ENCODE measurements at regions not wholly inside any gene's neighbourhood (a gene's known extent, or its start where the extent isn't known, plus 50 kb on each side); places are given as distances from the start of the nearest gene placed in this dataset.

- Histone ChIP-seq H3K79me1 (ENCODE audit: low read length) (no peaks in the 10 kb centered on the region), H2BK120ac (ENCODE audit: insufficient read depth, low read length, poor library complexity) (no peak overlapping the region), H3K9ac (ENCODE audit: low read length) (no peak overlapping the region), H3K4me3 (ENCODE audit: low read depth, low read length) (no peak overlapping the region), H3K36me3 (ENCODE audit: control insufficient read depth in 1 of 2, insufficient read depth in 2 of 2, low read length in 2 of 2) (no peaks in the 10 kb centered on the region), H2BK5ac (ENCODE audit: low read depth, low read length, poor library complexity) (no peak overlapping the region), H4K8ac (ENCODE audit: low read depth, low read length) (no peak overlapping the region), H3K9me3 (ENCODE audit: insufficient read depth, low read depth, low read length) (peaks cover 4% of the 10 kb centered on the region), H4K91ac (ENCODE audit: low read depth, low read length) (no peak overlapping the region), H3K79me2 (ENCODE audit: control insufficient read depth, insufficient read depth, low read length, poor library complexity) (no peaks in the 10 kb centered on the region), H2BK12ac (ENCODE audit: low read length) (no peak overlapping the region), H3K4me2 (ENCODE audit: low read length) (no peak overlapping the region), H3K23ac (ENCODE audit: low read length) (no peak overlapping the region), H3K27me3 (ENCODE audit: insufficient read depth, low read length) (no peaks in the 10 kb centered on the region), H3K27ac (ENCODE audit: low read depth, low read length) (no peak overlapping the region), H3K4me1 (ENCODE audit: control insufficient read depth in 1 of 2, insufficient read depth in 2 of 2, low read length in 2 of 2) (no peaks in the 10 kb centered on the region), H3K4ac (ENCODE audit: low read depth, low read length) (no peak overlapping the region), H4K12ac (ENCODE audit: low read depth, low read length) (no peak overlapping the region), H3K18ac (ENCODE audit: low read length) (no peak overlapping the region), H2AFZ (ENCODE audit: insufficient read depth, low read length, poor library complexity) (no peak overlapping the region), H3K14ac (ENCODE audit: low read length) (no peak overlapping the region), H2AK5ac (ENCODE audit: low read length) (no peak overlapping the region)
- no CpG with 5 or more reads among the region's 7 CpGs for WGBS (ENCODE audit: extremely low coverage, insufficient coverage, insufficient read length)
- no peak for DNase-seq
Measured at GRCh38 chr14:97368049-97368448, 570.9 kb downstream of the VRK1 start.

DNA sequence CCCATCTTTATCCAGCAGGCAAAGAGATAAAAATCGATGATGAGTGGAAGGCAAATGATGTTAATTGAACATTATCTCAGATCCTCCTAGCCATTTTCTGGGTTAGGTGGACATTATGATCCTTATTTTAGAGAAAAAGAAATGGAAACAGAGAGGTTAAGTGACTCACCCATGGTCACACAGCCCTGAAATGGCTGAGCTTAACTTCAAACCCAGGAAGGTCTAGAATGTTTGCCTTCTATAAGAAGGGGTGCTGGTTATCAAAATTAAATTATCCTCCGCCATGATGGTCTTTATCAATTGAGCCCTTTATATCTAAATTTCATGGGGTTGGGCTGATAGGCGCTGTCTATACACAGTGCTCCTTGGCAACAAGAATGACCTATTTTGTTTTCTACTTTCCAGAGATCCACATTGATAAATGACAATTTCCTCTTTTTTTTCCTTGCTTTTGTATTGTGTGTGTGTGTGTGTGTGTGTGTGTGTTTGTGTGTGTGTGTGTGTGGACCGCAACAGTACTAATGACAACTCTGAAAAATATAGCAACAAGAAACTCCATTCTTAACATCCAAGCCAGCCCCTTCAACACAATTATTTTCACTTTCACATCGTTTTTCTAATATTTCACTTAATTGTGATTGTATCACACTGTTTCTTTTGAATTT is 571.9 kb downstream of the VRK1 start:
- peaks cover 4% of the 10 kb centered on the region for H3K9me3 ChIP-seq (ENCODE audit: insufficient read depth, low read depth, low read length)
- no peak overlapping the region for H3K23ac ChIP-seq (ENCODE audit: low read length)
- H2AK5ac ChIP-seq (ENCODE audit: low read length) = no peak overlapping the region
- H3K4ac ChIP-seq (ENCODE audit: low read depth, low read length) = no peak overlapping the region
- no peak overlapping the region for H4K8ac ChIP-seq (ENCODE audit: low read depth, low read length)
- H4K91ac ChIP-seq (ENCODE audit: low read depth, low read length) = no peak overlapping the region
- no peaks in the 10 kb centered on the region for H3K79me1 ChIP-seq (ENCODE audit: low read length)
- no peak overlapping the region for H2BK5ac ChIP-seq (ENCODE audit: low read depth, low read length, poor library complexity)
- no peaks in the 10 kb centered on the region for H3K27me3 ChIP-seq (ENCODE audit: insufficient read depth, low read length)
- no peak overlapping the region for H4K12ac ChIP-seq (ENCODE audit: low read depth, low read length)
- H2AFZ ChIP-seq (ENCODE audit: insufficient read depth, low read length, poor library complexity) = no peak overlapping the region
- no peak overlapping the region for H2BK12ac ChIP-seq (ENCODE audit: low read length)
- no peak overlapping the region for H2BK120ac ChIP-seq (ENCODE audit: insufficient read depth, low read length, poor library complexity)
- H3K14ac ChIP-seq (ENCODE audit: low read length) = no peak overlapping the region
- H3K36me3 ChIP-seq (ENCODE audit: control insufficient read depth in 1 of 2, insufficient read depth in 2 of 2, low read length in 2 of 2) = no peaks in the 10 kb centered on the region
- 100% methylated on average over 1 of the region's 5 CpGs for WGBS (ENCODE audit: extremely low coverage, insufficient coverage, insufficient read length)
- no peak overlapping the region for H3K9ac ChIP-seq (ENCODE audit: low read length)
- no peak overlapping the region for H3K27ac ChIP-seq (ENCODE audit: low read depth, low read length)
- H3K4me2 ChIP-seq (ENCODE audit: low read length) = no peak overlapping the region
- H3K18ac ChIP-seq (ENCODE audit: low read length) = no peak overlapping the region
- no peaks in the 10 kb centered on the region for H3K79me2 ChIP-seq (ENCODE audit: control insufficient read depth, insufficient read depth, low read length, poor library complexity)
- H3K4me1 ChIP-seq (ENCODE audit: control insufficient read depth in 1 of 2, insufficient read depth in 2 of 2, low read length in 2 of 2) = no peaks in the 10 kb centered on the region
- DNase-seq = no peak
- no peak overlapping the region for H3K4me3 ChIP-seq (ENCODE audit: low read depth, low read length)

DNA sequence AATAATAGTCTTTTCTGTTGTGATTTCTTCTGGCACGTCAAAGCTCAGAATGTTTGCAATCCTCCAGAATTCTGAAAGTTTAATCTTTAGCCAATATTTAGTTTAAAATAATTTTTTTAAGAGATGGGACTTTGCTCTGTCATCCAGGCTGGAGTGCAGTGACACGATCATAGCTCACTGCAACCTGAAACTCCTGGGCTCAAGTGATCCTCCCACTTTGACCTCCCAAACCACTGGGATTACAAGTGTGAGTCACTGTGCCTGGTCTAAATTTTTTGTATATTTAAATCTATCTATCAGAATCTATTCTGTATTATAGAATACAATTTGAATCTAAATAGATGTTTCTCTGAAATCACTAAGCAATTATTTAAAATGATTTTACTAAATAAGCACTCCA is 572.7 kb downstream of the VRK1 start:
- Histone ChIP-seq H3K14ac (ENCODE audit: low read length) (no peak overlapping the region), H3K4me3 (ENCODE audit: low read depth, low read length) (no peak overlapping the region), H2AFZ (ENCODE audit: insufficient read depth, low read length, poor library complexity) (no peak overlapping the region), H3K27me3 (ENCODE audit: insufficient read depth, low read length) (no peaks in the 10 kb centered on the region), H3K4me1 (ENCODE audit: control insufficient read depth in 1 of 2, insufficient read depth in 2 of 2, low read length in 2 of 2) (no peaks in the 10 kb centered on the region), H3K23ac (ENCODE audit: low read length) (no peak overlapping the region), H3K36me3 (ENCODE audit: control insufficient read depth in 1 of 2, insufficient read depth in 2 of 2, low read length in 2 of 2) (no peaks in the 10 kb centered on the region), H3K9me3 (ENCODE audit: insufficient read depth, low read depth, low read length) (peaks cover 4% of the 10 kb centered on the region), H2BK12ac (ENCODE audit: low read length) (no peak overlapping the region), H2BK5ac (ENCODE audit: low read depth, low read length, poor library complexity) (no peak overlapping the region), H3K18ac (ENCODE audit: low read length) (no peak overlapping the region), H2AK5ac (ENCODE audit: low read length) (no peak overlapping the region), H3K79me2 (ENCODE audit: control insufficient read depth, insufficient read depth, low read length, poor library complexity) (no peaks in the 10 kb centered on the region), H3K27ac (ENCODE audit: low read depth, low read length) (no peak overlapping the region), H3K4ac (ENCODE audit: low read depth, low read length) (no peak overlapping the region), H2BK120ac (ENCODE audit: insufficient read depth, low read length, poor library complexity) (no peak overlapping the region), H3K9ac (ENCODE audit: low read length) (no peak overlapping the region), H4K8ac (ENCODE audit: low read depth, low read length) (no peak overlapping the region), H4K12ac (ENCODE audit: low read depth, low read length) (no peak overlapping the region), H4K91ac (ENCODE audit: low read depth, low read length) (no peak overlapping the region), H3K4me2 (ENCODE audit: low read length) (no peak overlapping the region), H3K79me1 (ENCODE audit: low read length) (no peaks in the 10 kb centered on the region)
- no peak for DNase-seq
- WGBS (ENCODE audit: extremely low coverage, insufficient coverage, insufficient read length) = no CpG with 5 or more reads among the region's 2 CpGs

- no peak overlapping the region for H4K8ac ChIP-seq (ENCODE audit: low read depth, low read length)
- H2BK5ac ChIP-seq (ENCODE audit: low read depth, low read length, poor library complexity) = no peak overlapping the region
- no peaks in the 10 kb centered on the region for H3K79me2 ChIP-seq (ENCODE audit: control insufficient read depth, insufficient read depth, low read length, poor library complexity)
- H3K18ac ChIP-seq (ENCODE audit: low read length) = no peak overlapping the region
- no peak overlapping the region for H3K4ac ChIP-seq (ENCODE audit: low read depth, low read length)
- H3K36me3 ChIP-seq (ENCODE audit: control insufficient read depth in 1 of 2, insufficient read depth in 2 of 2, low read length in 2 of 2) = no peaks in the 10 kb centered on the region
- H3K79me1 ChIP-seq (ENCODE audit: low read length) = no peaks in the 10 kb centered on the region
- H3K4me2 ChIP-seq (ENCODE audit: low read length) = no peak overlapping the region
- no peak for DNase-seq
- H3K9ac ChIP-seq (ENCODE audit: low read length) = no peak overlapping the region
- no peaks in the 10 kb centered on the region for H3K4me1 ChIP-seq (ENCODE audit: control insufficient read depth in 1 of 2, insufficient read depth in 2 of 2, low read length in 2 of 2)
- no peak overlapping the region for H3K23ac ChIP-seq (ENCODE audit: low read length)
- H2AFZ ChIP-seq (ENCODE audit: insufficient read depth, low read length, poor library complexity) = no peak overlapping the region
- H2BK12ac ChIP-seq (ENCODE audit: low read length) = no peak overlapping the region
- H4K12ac ChIP-seq (ENCODE audit: low read depth, low read length) = no peak overlapping the region
- H3K14ac ChIP-seq (ENCODE audit: low read length) = no peak overlapping the region
- H3K9me3 ChIP-seq (ENCODE audit: insufficient read depth, low read depth, low read length) = no peaks in the 10 kb centered on the region
- no peak overlapping the region for H2AK5ac ChIP-seq (ENCODE audit: low read length)
- no peak overlapping the region for H3K4me3 ChIP-seq (ENCODE audit: low read depth, low read length)
- H3K27ac ChIP-seq (ENCODE audit: low read depth, low read length) = no peak overlapping the region
- H3K27me3 ChIP-seq (ENCODE audit: insufficient read depth, low read length) = no peaks in the 10 kb centered on the region
- no peak overlapping the region for H4K91ac ChIP-seq (ENCODE audit: low read depth, low read length)
- WGBS (ENCODE audit: extremely low coverage, insufficient coverage, insufficient read length) = no CpG with 5 or more reads among the region's 3 CpGs
- no peak overlapping the region for H2BK120ac ChIP-seq (ENCODE audit: insufficient read depth, low read length, poor library complexity)
Measured at GRCh38 chr14:97376310-97376709, 579.1 kb downstream of the VRK1 start.
